MV-4-11 (cell line): ENCODE measurements at regions not wholly inside any gene's neighbourhood (a gene's known extent, or its start where the extent isn't known, plus 50 kb on each side); places are given as distances from the start of the nearest gene placed in this dataset.
A peak's percentile ranks its signal among the peaks of the same experiment; 100 is the strongest.

Source experiments
- DNase-seq: peaks from one replicate; lab custom pipeline; 2025; lab: John Stamatoyannopoulos, UW

- no peak for DNase-seq
These were observed 223.3 kb upstream of the KCNJ16 start for GRCh38 chr17:69851736-69852135.

- peak; percentile 47 for DNase-seq
These were observed 221.3 kb upstream of the KCNJ16 start for GRCh38 chr17:69853541-69854224.

- DNase-seq: no peak
These were observed 220.7 kb upstream of the KCNJ16 start for GRCh38 chr17:69854225-69854780.

GRCh38 chr17:69856946-69857345 lies 218.1 kb upstream of the KCNJ16 start:
- DNase-seq: no peak

- no peak for DNase-seq
These were observed 217.6 kb upstream of the KCNJ16 start for GRCh38 chr17:69857412-69857835.

- DNase-seq: no peak
These were observed 216.6 kb upstream of the KCNJ16 start for GRCh38 chr17:69858460-69858859.

GRCh38 chr17:69860142-69860680 lies 214.8 kb upstream of the KCNJ16 start:
- DNase-seq: no peak

GRCh38 chr17:69864462-69864861 lies 210.6 kb upstream of the KCNJ16 start:
- no peak for DNase-seq

GRCh38 chr17:69869667-69870066 lies 205.4 kb upstream of the KCNJ16 start:
- DNase-seq: no peak

GRCh38 chr17:69870091-69870530 lies 204.9 kb upstream of the KCNJ16 start:
- DNase-seq: no peak

GRCh38 chr17:69870751-69871199 lies 204.2 kb upstream of the KCNJ16 start:
- no peak for DNase-seq

GRCh38 chr17:69871318-69871717 lies 203.7 kb upstream of the KCNJ16 start:
- no peak for DNase-seq

GRCh38 chr17:69872675-69873262 lies 202.3 kb upstream of the KCNJ16 start:
- DNase-seq: no peak

- no peak for DNase-seq
These were observed 200.8 kb upstream of the KCNJ16 start for GRCh38 chr17:69874175-69874670.

GRCh38 chr17:69876757-69877156 lies 198.3 kb upstream of the KCNJ16 start:
- DNase-seq: peak; percentile 14

GRCh38 chr17:69878661-69879060 lies 196.4 kb upstream of the KCNJ16 start:
- DNase-seq: no peak

GRCh38 chr17:69879576-69879975 lies 195.4 kb upstream of the KCNJ16 start:
- DNase-seq: no peak

- DNase-seq: no peak
These were observed 194.4 kb upstream of the KCNJ16 start for GRCh38 chr17:69880591-69881112.

- DNase-seq: no peak
These were observed 192.7 kb upstream of the KCNJ16 start for GRCh38 chr17:69882281-69882680.

GRCh38 chr17:69883120-69883519 lies 191.9 kb upstream of the KCNJ16 start:
- no peak for DNase-seq

GRCh38 chr17:69884356-69884755 lies 190.7 kb upstream of the KCNJ16 start:
- DNase-seq: no peak

- no peak for DNase-seq
These were observed 190.2 kb upstream of the KCNJ16 start for GRCh38 chr17:69884846-69885245.

- no peak for DNase-seq
These were observed 176.4 kb upstream of the KCNJ16 start for GRCh38 chr17:69898601-69899000.
